ENCODE measurements at regions not wholly inside any gene's neighbourhood (a gene's known extent, or its start where the extent isn't known, plus 50 kb on each side); places are given as distances from the start of the nearest gene placed in this dataset.

GRCh38 chr3:13194285-13195209 is 121.3 kb upstream of the IQSEC1 start:
- TF ChIP-seq CTCF (IDR thresholded peaks at IDR 0.05) (no peak), POLR2A (IDR thresholded peaks at IDR 0.05) (no peak)
